Uterus (tissue), 3 donors: ENCODE measurements at regions not wholly inside any gene's neighbourhood (a gene's known extent, or its start where the extent isn't known, plus 50 kb on each side); places are given as distances from the start of the nearest gene placed in this dataset.

Experiments used
- DNase-seq, 2 donors: peaks; one replicate each; pipeline ENCODE4 v3.0.0-alpha.2; 2019 to 2020
- H3K27ac ChIP-seq, 2 donors: fragments of 200-600 bp; sonication (generic); 1 replicate in 1 of 2; 2 replicates in 1 of 2; pipeline ENCODE4 v1.5.1; 2016 to 2018
- H3K27me3 ChIP-seq, 2 donors: fragments of 200-600 bp; sonication (generic); one replicate each; pipeline ENCODE4 v1.5.1; 2018 to 2019; ENCODE audit warnings: control low read depth in 1 of 2
- H3K36me3 ChIP-seq, 2 donors: fragments of 200-600 bp; sonication (generic); one replicate each; pipeline ENCODE4 v1.5.1; 2019; ENCODE audit warnings: control low read depth in 1 of 2
- H3K4me1 ChIP-seq, 2 donors: fragments of 200-600 bp; sonication (generic); one replicate each; pipeline ENCODE4 v1.5.1; 2018 to 2019; ENCODE audit warnings: control low read depth in 1 of 2
- H3K4me3 ChIP-seq, 2 donors: fragments of 200-600 bp; sonication (generic); 1 replicate in 1 of 2; 2 replicates in 1 of 2; pipeline ENCODE4 v1.5.1; 2018 to 2019; ENCODE audit warnings: mild to moderate bottlenecking in 1 of 2
- H3K9me3 ChIP-seq, 2 donors: fragments of 200-600 bp; sonication (generic); one replicate each; pipeline ENCODE4 v1.5.1; 2019; ENCODE audit warnings: control low read depth in 1 of 2
- POLR2A ChIP-seq, 2 donors: fragments of 450-650 bp; IDR thresholded peaks; one replicate each; pipeline ENCODE4 v1.6.1; 2016; ENCODE audit warnings: antibody characterized with exemption in 2 of 2, mild to moderate bottlenecking in 1 of 2, moderate library complexity in 1 of 2
- intact Hi-C: fragments of 100-400 bp; cut with DNase I; formaldehyde crosslinking; loops from one replicate; pipeline ENCODE4 v1.15.1; 2023; ENCODE audit warnings: low total_unique reads
- TF ChIP-seq, protein P1 (sequence below), 4 experiments: fragments of 200-600 bp in 2 of 4; fragments of 450-650 bp in 2 of 4; sonication (generic) in 2 of 4; IDR thresholded peaks; one replicate each; pipeline ENCODE4 v1.5.1; 2016 to 2019; ENCODE audit warnings: antibody characterized with exemption in 4 of 4, mild to moderate bottlenecking in 2 of 4, moderate library complexity in 1 of 4
- donor health status: DM: yes; HTN: yes; CAD: no.

DNA sequence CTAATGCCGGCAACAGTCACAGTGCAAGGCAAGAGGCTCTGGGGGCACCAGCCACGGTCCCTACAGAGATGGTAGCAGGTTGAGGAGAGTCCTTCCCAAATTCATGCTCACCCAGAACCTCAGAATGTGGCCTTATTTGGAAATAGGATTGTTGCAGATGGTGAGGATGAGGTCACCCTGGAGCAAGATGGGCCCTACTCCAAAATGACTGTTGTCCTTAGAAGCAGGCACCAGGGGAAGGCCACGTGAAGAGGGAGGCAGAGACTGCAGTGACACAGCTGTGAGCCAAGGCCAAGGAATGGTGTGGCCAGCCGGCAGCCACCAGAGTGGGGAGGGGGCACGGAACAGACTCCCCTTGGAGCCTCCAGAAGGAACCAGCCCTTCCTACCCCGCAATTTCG is 70.8 kb upstream of the CLDN14 start:
- intact Hi-C loops, result no loop called here
- Histone ChIP-seq H3K4me1 (peaks cover 0 to 8% of the 10 kb centered on the region in 2 donors), H3K4me3 (no peak overlapping the region), H3K27me3 (no peaks in the 10 kb centered on the region), H3K9me3 (no peaks in the 10 kb centered on the region), H3K36me3 (no peaks in the 10 kb centered on the region), H3K27ac (no peak overlapping the region)
- TF ChIP-seq, protein P1, sequence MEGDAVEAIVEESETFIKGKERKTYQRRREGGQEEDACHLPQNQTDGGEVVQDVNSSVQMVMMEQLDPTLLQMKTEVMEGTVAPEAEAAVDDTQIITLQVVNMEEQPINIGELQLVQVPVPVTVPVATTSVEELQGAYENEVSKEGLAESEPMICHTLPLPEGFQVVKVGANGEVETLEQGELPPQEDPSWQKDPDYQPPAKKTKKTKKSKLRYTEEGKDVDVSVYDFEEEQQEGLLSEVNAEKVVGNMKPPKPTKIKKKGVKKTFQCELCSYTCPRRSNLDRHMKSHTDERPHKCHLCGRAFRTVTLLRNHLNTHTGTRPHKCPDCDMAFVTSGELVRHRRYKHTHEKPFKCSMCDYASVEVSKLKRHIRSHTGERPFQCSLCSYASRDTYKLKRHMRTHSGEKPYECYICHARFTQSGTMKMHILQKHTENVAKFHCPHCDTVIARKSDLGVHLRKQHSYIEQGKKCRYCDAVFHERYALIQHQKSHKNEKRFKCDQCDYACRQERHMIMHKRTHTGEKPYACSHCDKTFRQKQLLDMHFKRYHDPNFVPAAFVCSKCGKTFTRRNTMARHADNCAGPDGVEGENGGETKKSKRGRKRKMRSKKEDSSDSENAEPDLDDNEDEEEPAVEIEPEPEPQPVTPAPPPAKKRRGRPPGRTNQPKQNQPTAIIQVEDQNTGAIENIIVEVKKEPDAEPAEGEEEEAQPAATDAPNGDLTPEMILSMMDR (IDR thresholded peaks at IDR 0.05), result no peak
- no peak for TF ChIP-seq POLR2A (IDR thresholded peaks at IDR 0.05)
- DNase-seq, result no peak

GRCh38 chr21:36551321-36551720 is 71.4 kb upstream of the CLDN14 start:
- H3K27ac ChIP-seq, result peak overlapping the region; percentile 4 to 54
- no peak overlapping the region for H3K4me3 ChIP-seq
- intact Hi-C loops, result no loop called here
- H3K4me1 ChIP-seq, result peaks cover 0 to 8% of the 10 kb centered on the region in 2 donors
- DNase-seq, result no peak
- H3K27me3 ChIP-seq, result no peaks in the 10 kb centered on the region
- no peaks in the 10 kb centered on the region for H3K9me3 ChIP-seq
- no peak for TF ChIP-seq POLR2A (IDR thresholded peaks at IDR 0.05)
- TF ChIP-seq, protein P1 (IDR thresholded peaks at IDR 0.05), result no peak
- no peaks in the 10 kb centered on the region for H3K36me3 ChIP-seq

DNA sequence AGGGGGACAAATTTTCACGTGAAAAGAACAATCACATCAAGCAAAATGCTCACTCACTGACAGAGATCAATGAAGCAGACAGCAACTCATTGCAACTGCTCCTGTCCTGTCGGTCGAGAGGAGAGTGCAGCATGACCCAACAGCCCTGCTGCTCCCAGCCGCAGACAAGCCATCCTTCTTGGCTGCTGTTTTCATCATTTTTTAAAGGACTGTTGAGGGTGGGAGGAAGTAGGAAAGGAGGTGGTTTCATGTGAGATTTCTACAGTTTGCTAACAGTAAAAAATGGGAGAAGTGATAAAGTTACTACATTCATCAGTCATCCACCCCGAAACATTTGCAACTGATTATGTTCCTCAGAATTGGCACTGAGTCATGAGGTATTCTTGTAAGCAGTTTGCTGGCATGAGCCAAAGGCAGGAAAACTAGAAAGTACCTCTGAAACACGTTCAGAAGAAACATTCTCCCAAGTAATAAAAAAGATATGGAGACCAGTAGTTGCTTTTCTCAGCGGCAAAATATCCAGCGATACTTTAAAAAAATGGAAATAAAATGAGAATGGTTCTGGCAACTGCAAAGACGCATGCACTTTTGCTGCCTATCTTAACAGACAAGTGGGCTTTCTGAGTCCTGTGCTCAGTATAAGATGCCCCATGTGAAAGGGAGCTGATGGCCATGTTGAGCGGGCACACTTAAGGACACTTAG is 72.0 kb upstream of the CLDN14 start:
- peak overlapping the region; percentile 21 to 54 for H3K27ac ChIP-seq
- H3K27me3 ChIP-seq, result no peaks in the 10 kb centered on the region
- peaks cover 0 to 8% of the 10 kb centered on the region in 2 donors for H3K4me1 ChIP-seq
- H3K4me3 ChIP-seq, result no peak overlapping the region
- intact Hi-C loops, result no loop called here
- DNase-seq, result peak in 1 of 2 donors; percentile 31
- TF ChIP-seq POLR2A (IDR thresholded peaks at IDR 0.05), result no peak
- TF ChIP-seq, protein P1 (IDR thresholded peaks at IDR 0.05), result no peak
- no peaks in the 10 kb centered on the region for H3K9me3 ChIP-seq
- no peaks in the 10 kb centered on the region for H3K36me3 ChIP-seq

DNA sequence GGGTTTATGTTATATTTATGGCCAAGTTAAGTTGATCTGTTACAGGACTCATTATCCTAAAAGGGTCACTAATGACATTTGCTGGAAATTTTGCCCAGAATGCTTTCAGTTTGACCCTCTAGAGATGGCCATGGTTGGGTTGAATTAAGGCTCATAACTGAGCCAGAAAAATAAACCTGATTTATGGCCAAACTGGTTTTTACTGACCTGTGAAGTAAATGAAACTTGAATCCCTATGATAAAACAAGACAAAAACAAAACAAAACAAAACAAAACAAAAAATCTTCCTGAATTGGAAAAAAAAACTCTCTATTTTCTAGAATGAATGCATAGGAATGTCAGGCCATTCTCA is 72.5 kb upstream of the CLDN14 start:
- intact Hi-C loops, result no loop called here
- TF ChIP-seq, protein P1 (IDR thresholded peaks at IDR 0.05), result no peak
- TF ChIP-seq POLR2A (IDR thresholded peaks at IDR 0.05), result no peak
- no peaks in the 10 kb centered on the region for H3K27me3 ChIP-seq
- H3K27ac ChIP-seq, result peak overlapping the region; percentile 48 to 54
- no peak for DNase-seq
- no peak overlapping the region for H3K4me3 ChIP-seq
- peaks cover 0 to 8% of the 10 kb centered on the region in 2 donors for H3K4me1 ChIP-seq
- H3K9me3 ChIP-seq, result no peaks in the 10 kb centered on the region
- no peaks in the 10 kb centered on the region for H3K36me3 ChIP-seq

- intact Hi-C loops, result no loop called here
- H3K36me3 ChIP-seq, result no peaks in the 10 kb centered on the region
- TF ChIP-seq, protein P1 (IDR thresholded peaks at IDR 0.05), result no peak
- TF ChIP-seq POLR2A (IDR thresholded peaks at IDR 0.05), result no peak
- peaks cover 0 to 8% of the 10 kb centered on the region in 2 donors for H3K4me1 ChIP-seq
- no peaks in the 10 kb centered on the region for H3K27me3 ChIP-seq
- peak overlapping the region in 1 of 2 donors; percentile 54 for H3K27ac ChIP-seq
- H3K4me3 ChIP-seq, result no peak overlapping the region
- no peak for DNase-seq
- no peaks in the 10 kb centered on the region for H3K9me3 ChIP-seq
Observed at GRCh38 chr21:36553406-36553805, 73.5 kb upstream of the CLDN14 start.
